HG02759 (cell line): ENCODE measurements at regions not wholly inside any gene's neighbourhood (a gene's known extent, or its start where the extent isn't known, plus 50 kb on each side); places are given as distances from the start of the nearest gene placed in this dataset.
"Not testable (repeated sequence)": the region's sequence is repeated elsewhere in the genome, so short reads cannot be mapped to it uniquely, and the experiment has no call there.

ENCODE experiments used
- ATAC-seq: cut with Tn5 transposase; IDR thresholded peaks from one replicate; pipeline ENCODE4 v1.9.1; 2021; ENCODE audit warnings: mild to moderate bottlenecking, moderate library complexity; ENCODE audit not compliant: unreplicated experiment

DNA sequence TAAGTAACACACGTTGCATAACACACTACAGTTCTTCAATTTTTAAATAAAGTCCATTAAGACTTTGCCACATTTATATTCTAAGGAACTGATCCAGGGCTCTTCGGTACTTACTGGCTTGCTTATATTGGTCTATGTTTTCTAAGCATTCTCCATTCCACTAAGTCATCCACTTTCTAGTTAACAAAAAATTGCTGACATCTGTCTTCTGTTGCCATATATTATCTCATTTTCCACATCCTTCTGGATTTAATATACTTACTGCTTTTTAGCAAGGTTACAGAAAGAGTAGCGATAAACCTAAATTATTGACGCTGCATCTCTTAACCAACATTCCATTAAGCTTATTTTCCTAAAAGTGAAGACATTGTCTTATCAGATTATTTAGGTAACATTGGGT, 238.4 kb upstream of the LRIG3 start:
- no peak for ATAC-seq

DNA sequence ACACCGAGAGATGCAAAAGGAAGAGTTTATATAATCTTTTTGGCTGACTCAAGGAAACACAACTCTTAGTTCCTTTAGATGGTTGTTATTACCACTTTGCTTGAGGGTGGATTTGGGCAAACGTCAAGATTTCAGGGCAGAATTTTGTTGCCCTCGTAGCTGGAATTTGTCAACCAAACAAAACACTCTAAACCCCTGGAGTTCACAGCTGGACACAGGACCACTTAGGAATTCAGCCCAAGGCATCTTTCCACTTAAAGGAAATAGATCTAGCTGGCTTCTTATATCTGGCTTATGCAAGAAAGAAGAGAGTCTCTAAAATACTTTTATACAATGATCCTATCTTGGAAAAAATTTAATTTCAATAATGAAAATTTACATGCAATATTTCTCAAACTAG, 237.8 kb upstream of the LRIG3 start:
- no peak for ATAC-seq

DNA sequence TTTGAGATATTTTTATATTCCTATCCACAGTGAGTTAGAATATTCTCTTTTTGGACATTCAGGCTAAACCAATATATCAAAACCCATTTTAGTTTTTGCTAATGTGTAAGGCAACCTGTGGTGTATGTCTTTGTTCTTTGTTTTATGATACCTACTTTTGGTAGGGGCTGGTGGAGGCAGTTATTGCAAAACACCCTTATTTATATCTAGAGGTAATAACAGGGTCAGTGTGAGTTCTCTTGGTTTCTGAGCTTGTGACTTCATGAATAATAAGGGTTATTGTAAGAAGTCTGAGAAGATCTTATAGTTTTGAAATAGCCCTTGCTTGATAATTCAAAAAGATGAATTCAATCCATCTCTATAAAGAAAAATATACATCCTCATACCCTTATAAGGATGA, 235.1 kb upstream of the LRIG3 start:
- ATAC-seq = no peak

DNA sequence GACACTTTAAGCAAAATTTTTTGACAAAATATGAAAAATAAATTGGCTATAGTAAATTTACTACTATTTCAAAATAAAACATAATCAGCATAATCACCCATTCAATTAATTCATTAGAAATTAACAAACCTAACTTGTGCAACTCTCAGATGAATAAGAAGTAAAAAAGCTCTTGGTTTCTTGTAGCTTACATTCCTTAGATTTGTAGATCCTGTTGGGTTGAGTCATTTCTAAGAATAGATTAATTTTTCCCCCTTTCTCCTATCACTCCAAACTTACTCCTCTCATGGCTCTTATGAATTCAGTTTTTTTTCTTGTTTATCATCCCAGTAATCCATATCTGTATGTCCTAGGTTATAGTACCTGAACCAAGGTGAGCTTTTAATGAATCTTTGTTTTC, 230.9 kb upstream of the LRIG3 start:
- ATAC-seq = no peak

DNA sequence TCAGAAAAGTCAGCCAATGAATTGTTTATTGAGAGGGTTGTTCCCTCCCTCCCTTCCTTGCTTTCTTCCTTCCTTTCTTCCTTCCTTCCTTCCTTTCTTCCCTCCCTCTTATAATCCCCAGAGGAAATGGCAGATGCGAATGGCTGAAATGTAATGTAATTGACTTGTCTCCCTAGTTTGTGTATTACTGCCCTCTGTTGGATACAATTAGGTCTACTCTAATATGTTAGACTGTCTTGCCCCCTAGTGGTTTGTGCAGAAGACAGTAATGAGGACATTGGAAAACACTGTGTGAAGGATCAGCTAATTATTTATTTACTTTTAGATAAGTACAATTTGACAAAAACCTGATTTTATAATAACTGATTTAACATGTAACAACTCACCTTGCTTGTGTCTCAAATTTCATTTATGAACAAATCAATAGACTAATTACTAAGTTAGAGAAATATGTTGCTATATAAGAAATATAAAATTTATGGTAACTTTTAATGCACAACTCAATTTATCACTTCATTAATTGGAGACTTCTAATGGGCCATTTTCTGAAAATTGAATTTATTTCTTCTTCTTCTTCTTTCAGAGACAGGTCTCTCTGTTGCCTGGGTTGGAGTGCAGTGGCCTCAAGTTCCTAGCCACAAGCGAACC, 229.8 kb upstream of the LRIG3 start:
- ATAC-seq = peak; percentile 100

DNA sequence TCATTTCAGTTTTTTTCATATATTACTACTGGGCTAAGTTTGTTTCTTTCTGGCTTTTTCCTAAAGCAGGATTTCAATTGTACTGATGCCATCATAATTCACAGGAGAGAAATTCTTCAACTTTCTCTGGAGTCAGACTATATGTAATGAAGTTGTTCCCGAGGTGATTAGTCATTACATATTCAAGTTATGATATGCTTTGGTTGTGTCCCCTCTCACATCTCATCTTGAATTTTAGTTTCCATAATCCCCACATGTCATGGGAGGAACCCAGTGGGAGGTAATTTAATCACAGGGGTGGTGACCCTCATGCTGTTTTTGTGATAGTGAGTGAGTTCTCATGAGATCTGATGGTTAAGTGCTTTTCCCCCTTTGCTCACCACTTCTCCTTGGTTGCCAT, 227.5 kb upstream of the LRIG3 start:
- ATAC-seq = no peak

DNA sequence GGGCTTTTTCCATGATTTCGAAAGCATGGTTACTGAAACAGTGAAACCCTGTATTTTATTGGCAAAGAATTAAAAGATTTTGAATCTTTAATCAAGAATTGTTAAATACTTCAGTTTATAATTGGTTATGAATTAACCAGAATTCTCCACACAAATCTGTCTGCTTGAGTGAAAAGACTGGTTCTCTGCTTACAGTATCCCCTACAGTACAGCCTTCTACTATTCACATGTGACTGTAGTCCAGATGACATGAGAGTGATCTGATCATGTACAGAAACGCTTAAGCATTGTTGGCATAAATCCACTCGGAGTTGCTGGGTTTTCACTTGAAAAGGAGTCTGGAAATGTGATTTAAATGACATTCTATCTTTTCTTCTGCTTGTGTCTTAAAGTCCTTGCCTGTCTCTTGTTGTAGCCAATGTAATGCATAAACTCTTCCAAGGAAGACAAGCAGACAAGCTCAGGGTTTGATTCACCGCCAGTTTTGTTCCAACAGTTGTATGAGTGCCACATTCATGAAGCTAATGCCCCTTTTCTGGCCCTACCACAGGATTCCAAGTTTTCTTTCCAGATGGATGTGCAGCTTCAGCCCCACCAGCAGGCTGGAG, 222.0 kb upstream of the LRIG3 start:
- no peak for ATAC-seq

DNA sequence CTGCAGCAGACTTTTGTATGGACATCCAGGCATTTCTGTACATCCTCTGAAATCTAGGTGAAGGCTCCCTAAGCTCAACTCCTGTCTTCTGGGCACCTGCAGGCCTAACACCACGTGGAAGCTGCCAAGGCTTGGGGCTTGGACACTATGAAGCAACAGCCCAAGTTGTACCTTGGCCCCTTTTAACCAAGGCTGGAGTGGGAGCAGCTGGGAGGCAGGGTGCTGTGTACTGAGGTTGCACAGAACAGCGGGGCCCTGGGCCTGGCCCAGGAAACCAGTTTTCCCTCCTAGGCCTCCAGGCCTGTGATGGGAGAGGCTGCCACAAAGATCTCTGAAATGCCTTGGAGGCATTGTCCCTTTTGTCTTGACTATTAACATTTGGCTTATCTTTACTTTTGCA, 214.4 kb upstream of the LRIG3 start:
- no peak for ATAC-seq

DNA sequence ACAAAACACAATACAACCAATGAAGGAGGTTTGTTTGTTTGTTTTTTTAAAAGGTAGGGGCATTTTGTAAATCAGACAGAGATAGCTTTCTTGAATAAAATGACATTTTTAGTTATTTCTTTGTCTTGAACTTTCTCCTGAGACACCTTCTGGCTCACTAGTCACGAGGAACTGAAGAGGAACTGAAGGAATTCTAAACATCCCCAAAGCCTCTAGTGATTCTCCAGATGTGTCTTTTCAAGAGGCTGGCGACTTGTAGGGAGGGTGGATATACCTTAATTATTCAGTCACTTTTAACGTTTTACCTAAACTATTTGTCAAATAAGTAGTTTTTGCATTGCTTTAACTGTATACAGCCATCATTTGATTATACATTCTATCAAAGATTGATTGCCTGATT, 211.2 kb upstream of the LRIG3 start:
- no peak for ATAC-seq

DNA sequence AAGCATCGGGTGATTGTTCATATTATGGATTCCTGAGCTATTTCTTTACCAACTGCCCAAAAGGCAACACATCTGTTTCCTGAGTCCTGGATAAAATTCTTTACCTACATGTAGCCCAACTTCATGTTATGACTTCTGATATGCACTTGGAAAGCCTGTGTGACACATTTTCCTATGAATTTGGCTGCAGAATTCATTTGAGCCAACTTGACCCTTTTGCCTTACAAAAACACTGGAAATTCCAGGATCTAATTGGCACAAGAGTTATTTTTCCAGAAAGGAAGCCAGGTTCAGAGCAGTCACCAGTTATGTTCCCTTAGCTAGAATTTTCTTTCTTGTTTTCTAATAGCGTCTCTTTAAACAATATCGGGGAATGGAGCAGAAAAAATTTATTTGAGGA, 202.5 kb upstream of the LRIG3 start:
- ATAC-seq = no peak

DNA sequence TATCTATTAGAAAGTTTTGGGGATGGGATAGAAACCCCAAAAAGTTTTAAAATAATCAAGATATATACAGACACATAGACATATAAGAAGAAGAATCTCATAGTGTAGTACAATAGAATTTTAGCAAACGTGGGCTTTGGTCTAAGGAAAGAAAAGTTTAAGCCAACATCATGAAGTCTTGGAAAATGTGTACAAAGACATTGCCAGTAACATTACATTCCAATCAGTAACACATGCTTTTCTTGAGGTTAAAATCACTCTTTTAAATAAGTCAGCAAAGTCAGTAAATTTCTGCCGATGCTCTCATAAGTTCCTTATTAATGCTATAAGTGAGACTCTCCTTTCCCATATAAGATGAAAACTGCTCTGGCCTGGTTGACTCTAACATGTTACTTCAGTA, 201.1 kb upstream of the LRIG3 start:
- no peak for ATAC-seq

DNA sequence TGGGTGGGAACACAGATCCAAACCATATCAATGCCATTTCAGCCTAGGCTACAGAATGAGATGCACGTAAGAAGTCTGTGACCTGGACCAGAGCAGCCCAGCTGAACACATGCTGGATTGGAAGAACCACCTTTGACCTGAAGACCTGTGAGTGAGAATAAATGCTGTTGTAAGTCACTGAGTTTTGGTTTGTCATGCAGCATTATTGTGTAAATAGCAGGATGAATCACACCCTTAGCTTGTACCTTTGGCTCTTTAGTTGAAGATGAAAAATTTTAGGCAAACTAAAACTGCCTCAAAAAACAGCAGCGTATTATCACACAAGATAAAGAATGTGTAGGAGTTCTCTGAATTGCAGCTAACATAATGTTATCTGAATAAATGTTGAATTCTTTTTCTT, 199.4 kb upstream of the LRIG3 start:
- ATAC-seq = no peak

DNA sequence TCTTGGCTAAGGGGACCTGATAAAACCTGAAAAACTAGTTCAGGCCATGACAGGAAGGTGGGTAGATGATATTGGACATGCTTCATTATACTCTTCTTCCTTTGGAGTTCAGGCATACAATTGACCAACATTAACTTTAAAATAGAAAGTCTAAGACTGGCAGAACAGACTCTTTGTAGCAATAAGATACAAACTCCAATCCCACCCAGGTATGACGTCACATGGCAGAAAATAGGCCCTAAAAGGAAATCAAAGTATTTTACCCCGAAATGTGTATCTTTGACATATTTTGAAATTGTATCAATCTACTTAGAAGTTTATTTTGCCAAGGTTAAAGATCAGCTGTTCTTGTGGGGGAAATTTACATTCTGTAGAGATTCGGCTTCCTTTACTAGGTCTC, 198.1 kb upstream of the LRIG3 start:
- no peak for ATAC-seq

DNA sequence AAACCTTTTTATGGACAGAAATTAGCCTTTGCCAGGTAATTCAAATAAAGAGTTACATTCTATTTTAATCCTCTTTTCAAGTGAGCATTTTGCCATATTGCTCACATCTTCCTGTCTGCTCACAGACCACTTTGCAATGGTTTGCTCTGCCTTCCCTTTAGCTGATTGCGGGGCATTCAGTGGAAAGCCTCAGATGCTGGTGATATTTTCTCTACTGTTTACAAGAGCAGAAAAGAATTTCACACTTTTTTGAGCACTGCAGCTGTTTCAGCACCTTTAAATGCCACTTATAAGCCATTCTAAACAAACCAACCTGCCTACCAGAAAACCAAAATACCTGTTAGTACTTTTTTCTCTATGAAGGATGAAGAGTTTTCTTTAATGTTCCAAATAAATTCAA, 195.7 kb upstream of the LRIG3 start:
- ATAC-seq = no peak

DNA sequence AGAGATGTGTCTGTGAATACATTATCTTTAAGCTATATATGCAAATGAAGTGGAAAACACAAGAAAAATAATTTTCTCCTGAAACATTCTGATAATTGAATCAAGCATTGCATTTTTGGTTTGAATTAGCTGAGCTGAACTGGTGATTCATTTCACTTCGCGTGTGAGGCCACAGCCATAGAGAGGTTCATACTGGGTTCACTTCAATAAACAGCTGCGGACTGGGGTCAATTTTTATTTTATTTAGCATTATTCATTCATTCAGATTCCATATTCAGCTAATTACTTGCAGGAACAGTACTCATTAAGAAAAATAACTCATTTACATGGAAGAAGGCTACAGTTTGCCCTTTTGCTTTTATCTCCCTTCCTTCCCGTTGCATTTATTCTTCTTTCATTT, 195.2 kb upstream of the LRIG3 start:
- ATAC-seq = no peak

DNA sequence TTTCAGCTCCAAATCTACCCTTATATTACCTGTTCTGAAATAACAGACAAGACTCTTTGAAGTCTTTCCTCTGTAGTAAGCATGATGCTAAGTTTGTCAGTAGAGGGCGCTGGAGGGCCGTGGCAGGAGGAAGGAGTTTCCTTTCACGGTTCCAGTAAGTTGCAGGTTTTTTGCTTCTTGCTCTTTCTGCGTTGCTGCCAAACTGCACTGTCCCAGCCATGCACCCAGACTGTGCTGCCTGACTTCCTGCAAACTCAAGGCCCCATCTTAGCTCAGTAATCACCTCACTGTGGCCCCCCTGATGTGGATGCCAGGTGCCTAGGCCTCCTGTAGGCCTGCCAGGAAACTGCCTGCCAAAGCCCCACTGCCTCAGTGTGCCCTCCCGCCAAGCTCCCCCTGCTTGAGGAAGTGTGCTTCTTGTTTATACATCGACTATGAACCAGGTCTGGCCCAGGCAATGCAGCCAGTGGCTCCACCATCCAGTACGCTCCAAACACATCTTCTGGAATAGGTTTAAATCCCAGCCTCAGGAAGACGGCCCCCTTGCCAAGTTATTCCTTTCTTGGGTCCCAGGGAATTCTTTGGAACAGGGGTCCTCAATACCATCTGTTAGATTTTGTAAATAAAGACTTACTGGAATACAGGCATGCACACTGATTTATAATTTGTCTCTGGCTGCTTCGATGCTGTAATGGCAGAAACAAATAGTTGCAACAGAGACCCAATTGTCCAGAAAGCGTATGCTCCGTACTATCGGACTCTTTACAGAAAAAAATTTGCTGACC, 193.7 kb upstream of the LRIG3 start:
- peak; percentile 95 for ATAC-seq

DNA sequence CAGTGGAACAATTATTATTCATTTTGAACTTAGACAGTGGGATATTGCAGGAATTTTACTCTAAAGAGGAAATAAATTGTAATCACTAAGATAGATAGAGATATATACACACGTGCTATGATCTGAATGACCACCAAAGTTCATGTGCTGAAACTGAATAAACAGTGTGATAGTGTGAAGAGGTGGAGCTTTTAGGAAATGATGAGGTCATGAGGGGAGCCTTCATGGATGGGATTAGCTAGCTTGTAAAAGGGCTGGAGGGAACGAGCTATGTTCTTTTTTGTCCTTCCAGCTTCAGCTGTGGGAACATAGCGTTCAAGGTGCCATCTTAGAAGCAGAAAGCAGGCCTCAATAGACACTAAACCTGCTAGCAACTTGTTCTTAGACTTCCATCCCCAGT, 191.5 kb upstream of the LRIG3 start:
- no peak for ATAC-seq

DNA sequence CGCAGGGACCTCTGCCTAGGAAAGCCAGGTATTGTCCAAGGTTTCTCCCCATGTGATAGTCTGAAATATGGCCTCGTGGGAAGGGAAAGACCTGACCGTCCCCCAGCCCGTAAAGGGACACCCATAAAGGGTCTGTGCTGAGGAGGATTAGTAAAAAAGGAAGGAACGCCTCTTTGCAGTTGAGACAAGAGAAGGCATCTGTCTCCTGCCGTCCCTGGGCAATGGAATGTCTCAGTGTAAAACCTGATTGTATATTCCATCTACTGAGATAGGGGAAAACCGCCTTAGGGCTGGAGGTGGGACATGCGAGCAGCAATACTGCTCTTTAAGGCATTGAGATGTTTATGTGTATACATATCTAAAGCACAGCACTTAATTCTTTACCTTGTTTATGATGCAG, 188.2 kb upstream of the LRIG3 start:
- not testable (repeated sequence) for ATAC-seq

DNA sequence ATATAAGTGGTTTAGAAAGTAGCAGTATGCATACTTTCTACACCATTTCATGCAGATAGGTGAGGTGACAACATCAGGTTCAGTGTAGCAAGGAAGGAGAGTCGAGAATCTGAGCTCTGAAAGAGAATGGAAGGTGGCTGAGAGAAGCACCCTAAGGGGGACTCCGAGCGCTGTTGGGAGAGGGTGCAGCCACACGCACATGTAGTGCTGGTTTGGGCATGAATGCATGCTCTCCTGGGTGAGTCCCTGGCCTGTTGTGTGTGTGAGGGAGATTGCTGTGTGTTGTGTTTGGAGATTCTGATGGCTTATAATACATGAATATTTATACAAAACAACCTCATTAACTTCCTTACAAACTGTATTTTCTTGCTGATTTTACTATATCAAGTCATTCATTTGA, 180.3 kb upstream of the LRIG3 start:
- no peak for ATAC-seq

DNA sequence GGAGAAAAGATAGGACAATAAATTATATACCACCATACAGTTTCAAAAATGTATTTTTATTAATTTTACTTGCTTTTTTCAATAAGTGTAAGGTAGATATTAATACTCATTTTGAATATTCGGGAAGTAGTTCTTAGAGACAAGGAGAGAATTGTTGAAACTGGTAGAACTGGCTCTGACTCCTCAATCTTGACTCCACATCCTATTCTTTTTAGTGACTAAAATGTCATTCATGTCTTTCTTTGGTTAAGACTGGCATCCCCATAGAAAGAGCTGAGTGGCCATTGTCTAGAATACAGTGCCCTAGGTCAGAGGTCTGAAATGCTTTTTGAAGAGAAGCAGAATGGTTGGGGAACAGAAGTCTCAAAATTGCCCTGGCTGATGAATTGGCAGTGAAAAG, 177.6 kb upstream of the LRIG3 start:
- ATAC-seq = no peak

DNA sequence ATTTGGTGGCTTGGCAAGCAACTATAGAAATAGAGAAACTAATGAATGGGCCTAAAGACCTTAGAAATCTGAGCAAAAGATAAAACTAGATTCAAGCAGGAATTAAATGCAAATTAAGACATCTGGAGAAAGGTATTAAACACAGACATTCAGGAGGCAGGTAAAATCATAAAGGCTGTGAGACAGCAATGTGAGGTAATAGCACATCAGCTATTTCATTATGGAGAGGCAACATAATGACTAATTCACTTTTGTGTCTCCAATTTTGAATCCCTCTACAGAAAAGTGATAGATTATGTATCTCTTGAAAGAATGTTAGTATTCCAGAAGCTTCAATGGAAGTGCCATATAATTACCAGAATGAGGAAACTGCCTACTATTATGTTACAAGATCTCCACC, 175.9 kb upstream of the LRIG3 start:
- no peak for ATAC-seq

DNA sequence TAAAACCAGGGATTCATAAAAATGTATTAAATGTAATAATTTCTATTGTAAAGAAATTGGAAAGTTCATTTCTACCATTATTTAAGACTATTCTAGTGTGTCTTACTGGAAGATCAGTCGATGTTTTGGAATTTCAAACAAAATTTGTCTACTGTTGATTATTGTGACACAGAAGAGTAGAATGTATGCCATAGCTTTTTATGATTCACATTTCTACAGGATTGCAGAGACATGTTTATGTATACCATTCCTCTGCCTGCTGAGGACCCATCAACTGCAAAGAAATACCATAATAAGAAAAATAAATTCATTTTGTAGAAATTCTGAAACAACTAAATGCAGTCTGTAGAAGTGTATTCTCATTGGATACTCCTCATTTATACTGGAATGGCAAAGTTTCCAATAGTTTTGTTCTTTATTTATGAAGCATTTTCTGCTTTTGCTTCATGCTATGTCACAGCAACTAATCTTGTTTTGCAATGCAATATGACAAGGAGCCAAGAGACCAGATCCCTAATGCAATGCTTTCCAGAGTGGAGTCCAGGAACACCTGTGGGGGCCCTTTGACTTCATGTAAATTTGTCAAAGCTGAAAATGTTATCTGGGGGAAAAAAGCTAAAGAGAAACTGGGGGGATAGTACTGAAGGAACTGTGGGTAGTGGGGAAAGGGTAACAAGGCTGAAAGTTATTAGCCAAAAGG, 172.9 kb upstream of the LRIG3 start:
- ATAC-seq = no peak
